ENCODE measurements at regions not wholly inside any gene's neighbourhood (a gene's known extent, or its start where the extent isn't known, plus 50 kb on each side); places are given as distances from the start of the nearest gene placed in this dataset.
A peak's percentile ranks its signal among the peaks of the same experiment; 100 is the strongest.

GRCh38 chr5:103397739-103398581, 139.4 kb downstream of the MACIR start:
- DNase-seq (ENCODE audit: low read depth): no peak
- no peak overlapping the region for H3K4me3 ChIP-seq (ENCODE audit: low read depth, low read length)
- no peak for TF ChIP-seq CTCF (IDR thresholded peaks at IDR 0.05; ENCODE audit: control insufficient read depth, extremely low read depth, insufficient read depth)

GRCh38 chr5:103394676-103395075, 136.1 kb downstream of the MACIR start:
- no peak for DNase-seq (ENCODE audit: low read depth)
- TF ChIP-seq CTCF (IDR thresholded peaks at IDR 0.05; ENCODE audit: control insufficient read depth, extremely low read depth, insufficient read depth): no peak
- no peak overlapping the region for H3K4me3 ChIP-seq (ENCODE audit: low read depth, low read length)

- H3K4me3 ChIP-seq (ENCODE audit: low read depth, low read length): no peak overlapping the region
- TF ChIP-seq CTCF (IDR thresholded peaks at IDR 0.05; ENCODE audit: control insufficient read depth, extremely low read depth, insufficient read depth): peak; percentile 24; the same call in 1 of the 2 replicates
- no peak for DNase-seq (ENCODE audit: low read depth)
Observed at GRCh38 chr5:103393101-103393754, 134.7 kb downstream of the MACIR start.

- H3K4me3 ChIP-seq (ENCODE audit: low read depth, low read length): no peak overlapping the region
- TF ChIP-seq CTCF (IDR thresholded peaks at IDR 0.05; ENCODE audit: control insufficient read depth, extremely low read depth, insufficient read depth): no peak
- no peak for DNase-seq (ENCODE audit: low read depth)
Observed at GRCh38 chr5:103391659-103392058, 133.1 kb downstream of the MACIR start.

GRCh38 chr5:103389846-103390245, 131.3 kb downstream of the MACIR start:
- no peak for TF ChIP-seq CTCF (IDR thresholded peaks at IDR 0.05; ENCODE audit: control insufficient read depth, extremely low read depth, insufficient read depth)
- DNase-seq (ENCODE audit: low read depth): no peak

GRCh38 chr5:103389357-103389756, 130.8 kb downstream of the MACIR start:
- DNase-seq (ENCODE audit: low read depth): no peak
- no peak for TF ChIP-seq CTCF (IDR thresholded peaks at IDR 0.05; ENCODE audit: control insufficient read depth, extremely low read depth, insufficient read depth)

More at GRCh38 chr5:103389846-103390245, 131.3 kb downstream of the MACIR start:
- H3K4me3 ChIP-seq (ENCODE audit: low read depth, low read length): no peak overlapping the region

More at GRCh38 chr5:103389357-103389756, 130.8 kb downstream of the MACIR start:
- H3K4me3 ChIP-seq (ENCODE audit: low read depth, low read length): no peak overlapping the region

All from LNCaP clone FGC (cell line).